CD4-positive, CD25-positive, alpha-beta regulatory T cell (primary cell): ENCODE measurements at regions not wholly inside any gene's neighbourhood (a gene's known extent, or its start where the extent isn't known, plus 50 kb on each side); places are given as distances from the start of the nearest gene placed in this dataset.

Experiments used
- ATAC-seq, 2 donors: fragments of 150-1000 bp; cut with Tn5 transposase; one replicate each; pipeline ENCODE4 v1.10.0; 2021; ENCODE audit warnings: low read depth in 2 of 2, moderate number of reproducible peaks in 2 of 2, moderate library complexity in 1 of 2
- DNase-seq, 3 donors: peaks; one replicate each; pipeline versions ENCODE4 v3.0.0 to v3.0.0-alpha.2; 2012 to 2022; ENCODE audit warnings: mixed read lengths in 1 of 3
- H3K27ac ChIP-seq: one replicate; pipeline ENCODE4 v1.7.0; 2013; ENCODE audit warnings: mild to moderate bottlenecking, low read length; ENCODE audit not compliant: insufficient read depth, poor library complexity, severe bottlenecking
- H3K27me3 ChIP-seq: one replicate; pipeline ENCODE4 v1.7.0; 2013; ENCODE audit warnings: low read length; ENCODE audit not compliant: control insufficient read depth, insufficient read depth
- H3K36me3 ChIP-seq: one replicate; pipeline ENCODE4 v1.7.0; 2013; ENCODE audit warnings: mild to moderate bottlenecking, low read length, moderate library complexity; ENCODE audit not compliant: control insufficient read depth, insufficient read depth
- H3K4me1 ChIP-seq: 2 replicates; pipeline ENCODE4 v1.7.0; 2013; ENCODE audit warnings: mild to moderate bottlenecking, low read length; ENCODE audit not compliant: insufficient read depth, control insufficient read depth, poor library complexity, severe bottlenecking
- H3K4me3 ChIP-seq: one replicate; pipeline ENCODE4 v1.7.0; 2013; ENCODE audit warnings: low read depth, mild to moderate bottlenecking, low read length, moderate library complexity
- H3K9me3 ChIP-seq, 2 experiments: 1 replicate in 1 of 2; 2 replicates in 1 of 2; pipeline ENCODE4 v1.7.0; 2013; ENCODE audit warnings: low read length in 2 of 2, mild to moderate bottlenecking in 1 of 2, moderate library complexity in 1 of 2; ENCODE audit not compliant: control insufficient read depth in 2 of 2
- H3K27ac Mint-ChIP-seq, 3 donors: one replicate each; pipeline ENCODE4 v1.8.0; 2020 to 2022; ENCODE audit warnings: mild to moderate bottlenecking in 3 of 3, mixed read lengths in 3 of 3, moderate library complexity in 2 of 3
- H3K27me3 Mint-ChIP-seq: one replicate; pipeline ENCODE4 v1.8.0; 2022; ENCODE audit warnings: mild to moderate bottlenecking, mixed read lengths
- H3K36me3 Mint-ChIP-seq: one replicate; pipeline ENCODE4 v1.8.0; 2020; ENCODE audit warnings: mixed read lengths
- H3K4me1 Mint-ChIP-seq, 4 donors: one replicate each; pipeline ENCODE4 v1.8.0; 2020 to 2022; ENCODE audit warnings: mixed read lengths in 4 of 4, mild to moderate bottlenecking in 1 of 4
- H3K4me3 Mint-ChIP-seq, 4 donors: one replicate each; pipeline ENCODE4 v1.8.0; 2020 to 2022; ENCODE audit warnings: mild to moderate bottlenecking in 4 of 4, mixed read lengths in 4 of 4, moderate library complexity in 3 of 4
- H3K9me3 Mint-ChIP-seq, 7 donors: one replicate each; pipeline ENCODE4 v1.8.0; 2020 to 2022; ENCODE audit warnings: mixed read lengths in 7 of 7, mild to moderate bottlenecking in 3 of 7, moderate library complexity in 2 of 7

DNA sequence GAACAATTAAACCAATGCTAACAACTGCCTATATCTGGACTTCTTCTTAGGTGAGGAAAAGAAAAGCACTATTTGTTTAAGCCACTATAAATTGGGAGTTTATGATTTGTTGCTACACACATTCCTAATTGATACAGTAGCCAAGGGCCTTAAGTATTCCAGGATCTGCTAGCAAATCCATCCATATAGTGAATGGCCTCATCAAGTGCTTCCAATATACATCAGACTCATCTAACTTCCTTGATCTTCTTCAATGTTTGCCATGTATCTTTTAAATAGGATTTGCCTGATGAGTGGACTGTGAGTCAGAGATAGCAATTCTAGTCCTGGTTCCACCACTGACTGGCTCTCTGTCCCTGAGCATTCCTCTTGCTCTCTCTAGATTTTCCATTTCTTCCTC is 430.2 kb downstream of the OMA1 start:
- DNase-seq (no peak), ATAC-seq (no peak)
- Mint-ChIP-seq H3K4me3 (no peak overlapping the region), H3K27ac (no peak overlapping the region), H3K9me3 (peaks cover 0 to 7% (median 0%) of the 10 kb centered on the region in 7 donors), H3K27me3 (no peaks in the 10 kb centered on the region), H3K4me1 (no peaks in the 10 kb centered on the region), H3K36me3 (no peaks in the 10 kb centered on the region)
- no peak overlapping the region for H3K4me3 ChIP-seq
- no peaks in the 10 kb centered on the region for H3K36me3 ChIP-seq
- no peaks in the 10 kb centered on the region for H3K4me1 ChIP-seq
- no peaks in the 10 kb centered on the region for H3K9me3 ChIP-seq
- H3K27ac ChIP-seq, result no peak overlapping the region
- H3K27me3 ChIP-seq, result no peaks in the 10 kb centered on the region

DNA sequence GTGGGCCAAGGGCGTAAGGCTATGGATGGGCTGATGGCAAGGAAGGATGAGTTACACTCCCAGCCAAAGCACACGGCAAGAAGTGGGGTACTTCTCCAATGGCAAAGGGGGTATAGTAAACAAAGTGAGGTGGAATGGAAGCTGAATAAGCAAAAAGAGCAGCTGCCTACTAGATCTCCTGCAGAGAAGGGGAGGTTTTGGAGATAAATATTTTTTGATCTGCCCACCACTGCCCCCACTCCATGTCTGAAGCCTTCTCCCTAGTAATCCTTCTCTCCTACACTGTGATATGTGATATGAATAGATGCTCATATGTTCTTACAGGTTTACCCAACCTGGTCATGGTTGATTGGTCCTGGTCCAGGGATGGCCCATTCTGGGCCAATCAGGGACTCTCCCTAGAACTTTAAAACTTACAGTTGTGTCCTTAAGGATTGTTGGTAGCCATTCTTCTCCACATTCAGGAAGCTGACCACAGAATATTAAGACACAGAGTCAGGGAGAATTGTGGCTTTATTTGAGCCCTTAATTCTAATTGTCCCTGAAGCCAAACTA is 436.8 kb downstream of the OMA1 start:
- no peak overlapping the region for H3K27ac Mint-ChIP-seq
- Histone ChIP-seq H3K27me3 (no peaks in the 10 kb centered on the region), H3K27ac (no peak overlapping the region), H3K4me3 (no peak overlapping the region), H3K9me3 (no peaks in the 10 kb centered on the region), H3K36me3 (no peaks in the 10 kb centered on the region), H3K4me1 (no peaks in the 10 kb centered on the region)
- no peaks in the 10 kb centered on the region for H3K36me3 Mint-ChIP-seq
- peaks cover 0 to 5% (median 0%) of the 10 kb centered on the region in 7 donors for H3K9me3 Mint-ChIP-seq
- no peak for DNase-seq
- ATAC-seq, result no peak
- no peak overlapping the region for H3K4me3 Mint-ChIP-seq
- no peaks in the 10 kb centered on the region for H3K4me1 Mint-ChIP-seq
- no peaks in the 10 kb centered on the region for H3K27me3 Mint-ChIP-seq

DNA sequence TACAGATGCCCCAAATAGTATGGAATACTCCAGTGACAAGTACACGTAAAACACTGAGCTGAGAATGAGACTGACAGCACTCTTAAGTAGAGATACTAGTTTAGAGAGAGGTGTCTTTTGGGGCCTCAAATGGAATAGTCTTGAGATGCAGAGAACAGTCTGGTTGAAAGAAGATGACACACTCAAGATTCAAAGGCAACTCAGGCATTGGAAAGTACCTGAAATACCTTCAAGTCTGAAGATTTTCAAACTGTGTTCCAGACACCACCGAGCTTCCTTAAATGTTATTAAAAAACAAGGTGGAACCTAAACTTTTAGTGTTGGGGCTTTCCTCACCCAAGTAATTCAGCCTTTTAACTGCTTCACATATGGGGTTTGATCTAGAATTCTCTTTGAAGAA is 437.7 kb downstream of the OMA1 start:
- H3K4me1 Mint-ChIP-seq, result no peaks in the 10 kb centered on the region
- no peak for ATAC-seq
- H3K27me3 ChIP-seq, result no peaks in the 10 kb centered on the region
- H3K4me3 Mint-ChIP-seq, result no peak overlapping the region
- H3K9me3 Mint-ChIP-seq, result peaks cover 0 to 5% (median 0%) of the 10 kb centered on the region in 7 donors
- no peaks in the 10 kb centered on the region for H3K9me3 ChIP-seq
- H3K27ac ChIP-seq, result no peak overlapping the region
- H3K27ac Mint-ChIP-seq, result no peak overlapping the region
- no peaks in the 10 kb centered on the region for H3K4me1 ChIP-seq
- DNase-seq, result no peak
- no peaks in the 10 kb centered on the region for H3K27me3 Mint-ChIP-seq
- H3K36me3 Mint-ChIP-seq, result no peaks in the 10 kb centered on the region
- H3K4me3 ChIP-seq, result no peak overlapping the region
- H3K36me3 ChIP-seq, result no peaks in the 10 kb centered on the region

DNA sequence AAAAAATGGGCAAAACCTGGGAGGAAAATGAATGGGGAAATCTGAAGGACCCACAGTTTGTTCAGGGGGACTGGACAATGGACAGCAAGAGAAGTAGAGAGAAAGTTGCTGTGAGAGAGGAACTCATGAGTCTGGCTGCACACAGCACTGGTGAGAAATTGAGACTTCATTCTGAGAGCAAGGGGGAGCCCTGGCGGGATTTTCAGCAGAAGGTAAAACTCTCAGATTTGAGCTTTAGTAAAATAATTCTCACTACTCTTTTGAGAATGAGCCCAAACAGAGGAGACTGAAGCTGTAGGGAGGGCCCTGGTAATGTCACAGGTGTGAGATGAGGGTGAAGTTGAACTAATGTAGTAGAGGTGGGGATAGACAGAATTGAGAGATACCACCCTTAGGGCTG is 438.6 kb downstream of the OMA1 start:
- H3K36me3 Mint-ChIP-seq, result no peaks in the 10 kb centered on the region
- H3K36me3 ChIP-seq, result no peaks in the 10 kb centered on the region
- H3K9me3 ChIP-seq, result no peaks in the 10 kb centered on the region
- DNase-seq (no peak), ATAC-seq (no peak)
- no peaks in the 10 kb centered on the region for H3K27me3 ChIP-seq
- no peaks in the 10 kb centered on the region for H3K4me1 Mint-ChIP-seq
- H3K9me3 Mint-ChIP-seq, result peaks cover 0 to 4% (median 0%) of the 10 kb centered on the region in 7 donors
- no peak overlapping the region for H3K4me3 Mint-ChIP-seq
- no peaks in the 10 kb centered on the region for H3K4me1 ChIP-seq
- no peak overlapping the region for H3K27ac ChIP-seq
- no peak overlapping the region for H3K4me3 ChIP-seq
- H3K27ac Mint-ChIP-seq, result peak overlapping the region in 1 of 3 donors; percentile 64
- no peaks in the 10 kb centered on the region for H3K27me3 Mint-ChIP-seq

DNA sequence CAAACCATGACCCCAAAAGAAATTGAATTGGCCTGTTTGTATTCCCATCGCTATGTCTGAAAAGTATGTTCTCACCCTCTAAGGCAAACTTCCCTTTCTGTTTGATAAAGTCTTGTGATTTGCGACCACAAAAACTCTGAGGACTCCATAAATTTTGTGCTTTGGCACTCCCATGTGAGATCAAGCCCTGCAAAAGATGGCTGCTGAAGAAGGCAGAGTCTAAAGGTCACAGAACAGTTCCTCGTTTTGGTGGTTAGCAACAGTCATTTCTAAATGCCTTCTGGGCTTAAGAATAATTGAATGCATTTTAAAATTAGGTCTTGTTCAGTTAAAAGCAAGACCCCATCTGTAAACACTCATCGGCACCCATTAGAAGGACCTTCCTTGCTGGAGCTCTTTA is 441.6 kb downstream of the OMA1 start:
- H3K36me3 ChIP-seq, result no peaks in the 10 kb centered on the region
- no peaks in the 10 kb centered on the region for H3K4me1 ChIP-seq
- ATAC-seq (no peak), DNase-seq (no peak)
- Mint-ChIP-seq H3K4me3 (no peak overlapping the region), H3K27me3 (no peaks in the 10 kb centered on the region), H3K27ac (no peak overlapping the region), H3K9me3 (peaks cover 0 to 2% (median 0%) of the 10 kb centered on the region in 7 donors), H3K36me3 (no peaks in the 10 kb centered on the region), H3K4me1 (no peaks in the 10 kb centered on the region)
- H3K27me3 ChIP-seq, result no peaks in the 10 kb centered on the region
- no peaks in the 10 kb centered on the region for H3K9me3 ChIP-seq
- H3K27ac ChIP-seq, result no peak overlapping the region
- H3K4me3 ChIP-seq, result no peak overlapping the region

DNA sequence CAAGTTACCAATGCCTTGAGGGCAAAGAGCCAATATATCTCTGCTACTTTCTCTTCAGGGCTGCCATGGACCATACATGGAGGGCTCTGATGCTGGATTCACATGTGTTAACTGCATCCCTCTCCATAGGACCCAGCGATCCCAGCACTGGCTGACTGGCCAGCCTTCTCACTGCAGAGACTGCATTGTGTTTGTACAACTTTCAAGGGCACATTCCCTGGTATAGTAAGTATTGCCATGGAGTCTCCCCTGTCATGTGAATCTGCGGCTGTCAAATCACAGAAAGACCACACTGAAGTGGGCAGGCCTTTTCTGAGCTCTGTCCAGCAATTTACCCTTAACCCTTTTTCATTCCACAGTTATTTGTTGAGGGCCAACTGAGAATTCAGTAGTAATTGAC is 449.8 kb downstream of the OMA1 start:
- no peaks in the 10 kb centered on the region for H3K36me3 Mint-ChIP-seq
- no peaks in the 10 kb centered on the region for H3K27me3 Mint-ChIP-seq
- no peak overlapping the region for H3K27ac ChIP-seq
- H3K27ac Mint-ChIP-seq, result no peak overlapping the region
- H3K9me3 Mint-ChIP-seq, result no peaks in the 10 kb centered on the region
- no peaks in the 10 kb centered on the region for H3K9me3 ChIP-seq
- no peak for DNase-seq
- H3K4me3 Mint-ChIP-seq, result no peak overlapping the region
- no peaks in the 10 kb centered on the region for H3K4me1 Mint-ChIP-seq
- no peak overlapping the region for H3K4me3 ChIP-seq
- no peak for ATAC-seq
- no peaks in the 10 kb centered on the region for H3K27me3 ChIP-seq
- H3K4me1 ChIP-seq, result no peaks in the 10 kb centered on the region
- no peaks in the 10 kb centered on the region for H3K36me3 ChIP-seq

DNA sequence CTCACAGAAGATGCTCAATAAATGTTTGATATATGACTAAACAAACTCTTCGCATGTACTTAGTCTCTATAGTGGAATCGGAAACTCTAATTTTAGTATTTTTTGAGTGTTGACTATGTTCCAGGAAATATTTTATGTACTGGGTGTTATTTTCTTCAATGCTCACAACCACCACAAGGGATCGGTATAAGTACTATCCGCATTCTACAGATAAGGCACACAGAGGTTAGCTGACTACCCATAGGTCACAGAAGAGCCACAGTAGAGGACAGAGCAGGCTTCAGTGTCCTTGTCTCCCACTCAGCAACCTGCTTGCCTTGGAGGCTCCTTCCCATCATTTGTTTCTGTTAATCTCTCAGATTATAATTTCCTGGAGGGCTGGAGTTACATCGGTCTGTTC is 451.3 kb downstream of the OMA1 start:
- Mint-ChIP-seq H3K4me3 (no peak overlapping the region), H3K36me3 (no peaks in the 10 kb centered on the region), H3K27ac (no peak overlapping the region), H3K4me1 (no peaks in the 10 kb centered on the region), H3K9me3 (no peaks in the 10 kb centered on the region), H3K27me3 (no peaks in the 10 kb centered on the region)
- Histone ChIP-seq H3K4me3 (no peak overlapping the region), H3K36me3 (no peaks in the 10 kb centered on the region), H3K9me3 (no peaks in the 10 kb centered on the region), H3K27ac (no peak overlapping the region), H3K4me1 (no peaks in the 10 kb centered on the region), H3K27me3 (no peaks in the 10 kb centered on the region)
- DNase-seq (no peak), ATAC-seq (no peak)

DNA sequence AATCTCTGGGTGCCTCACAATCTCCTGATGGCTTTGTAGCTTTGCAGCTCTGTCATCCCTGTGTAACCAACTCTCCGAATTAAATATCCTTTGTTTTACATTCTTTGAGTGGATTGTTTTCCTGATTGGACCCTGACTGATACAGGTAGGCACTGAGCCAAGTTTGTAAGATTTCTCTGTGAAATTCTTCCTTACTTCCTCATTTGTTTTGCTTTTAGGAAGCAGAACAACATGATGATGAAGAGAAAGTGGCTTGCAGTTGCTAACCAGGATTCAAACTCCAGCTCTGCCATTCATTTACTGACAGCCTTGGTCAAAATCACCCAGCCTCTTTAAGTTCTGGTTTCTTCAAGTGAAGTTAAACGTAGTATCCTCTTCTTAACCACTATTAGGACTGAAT is 452.3 kb downstream of the OMA1 start:
- no peaks in the 10 kb centered on the region for H3K4me1 Mint-ChIP-seq

More for the DNA sequence above, 452.3 kb downstream of the OMA1 start:
- Mint-ChIP-seq H3K27ac (no peak overlapping the region), H3K36me3 (no peaks in the 10 kb centered on the region), H3K4me3 (no peak overlapping the region), H3K27me3 (no peaks in the 10 kb centered on the region), H3K9me3 (no peaks in the 10 kb centered on the region)
- ATAC-seq (no peak), DNase-seq (no peak)
- no peak overlapping the region for H3K4me3 ChIP-seq
- no peak overlapping the region for H3K27ac ChIP-seq
- H3K36me3 ChIP-seq, result no peaks in the 10 kb centered on the region
- no peaks in the 10 kb centered on the region for H3K9me3 ChIP-seq
- no peaks in the 10 kb centered on the region for H3K4me1 ChIP-seq
- no peaks in the 10 kb centered on the region for H3K27me3 ChIP-seq
